Gastrocnemius medialis (tissue), 4 donors: ENCODE measurements at regions not wholly inside any gene's neighbourhood (a gene's known extent, or its start where the extent isn't known, plus 50 kb on each side); places are given as distances from the start of the nearest gene placed in this dataset.

Experiments used
- ATAC-seq, 2 donors: fragments of 150-250 bp; one replicate each; pipeline ENCODE4 v1.9.1; 2016
- DNase-seq, 2 donors: peaks; one replicate each; pipeline ENCODE4 v3.0.0-alpha.2; 2019
- H3K27ac ChIP-seq, 4 donors: fragments of 200-600 bp; sonication (generic); 1 replicate in 1 of 4; 2 replicates in 3 of 4; pipeline ENCODE4 v1.5.1; 2016 to 2018; ENCODE audit warnings: mild to moderate bottlenecking in 2 of 4, moderate library complexity in 1 of 4
- H3K27me3 ChIP-seq, 3 donors: fragments of 200-600 bp; sonication (generic) in 2 of 3; 1 replicate in 1 of 3; 2 replicates in 2 of 3; pipeline versions ENCODE4 v1.5.1 to v1.6.0; 2016 to 2019; ENCODE audit warnings: mild to moderate bottlenecking in 1 of 3, moderate library complexity in 1 of 3
- H3K36me3 ChIP-seq, 2 donors: fragments of 200-600 bp; sonication (generic) in 1 of 2; one replicate each; pipeline ENCODE4 v1.5.1; 2017 to 2018
- H3K4me1 ChIP-seq, 2 donors: fragments of 200-600 bp; sonication (generic) in 1 of 2; one replicate each; pipeline ENCODE4 v1.5.1; 2016 to 2017; ENCODE audit warnings: mild to moderate bottlenecking in 2 of 2
- H3K4me3 ChIP-seq, 4 donors: fragments of 200-600 bp; sonication (generic) in 3 of 4; 1 replicate in 1 of 4; 2 replicates in 3 of 4; pipeline ENCODE4 v1.5.1; 2016 to 2019; ENCODE audit warnings: mild to moderate bottlenecking in 2 of 4
- H3K9me3 ChIP-seq, 3 donors: fragments of 200-600 bp; sonication (generic) in 2 of 3; 1 replicate in 1 of 3; 2 replicates in 2 of 3; pipeline ENCODE4 v1.5.1; 2016 to 2019
- CTCF ChIP-seq, 5 experiments: fragments of 450-650 bp in 3 of 5; fragments of 200-600 bp in 2 of 5; sonication (generic) in 2 of 5; IDR thresholded peaks in 4 of 5; conservative IDR thresholded peaks in 1 of 5; 1 replicate in 4 of 5; 2 replicates in 1 of 5; pipeline ENCODE4 v1.5.1; 2016 to 2019; ENCODE audit warnings: antibody characterized with exemption in 5 of 5, mild to moderate bottlenecking in 3 of 5, moderate library complexity in 3 of 5
- POLR2A ChIP-seq, 2 donors: fragments of 450-650 bp; IDR thresholded peaks; one replicate each; pipeline ENCODE4 v1.6.1; 2017; ENCODE audit warnings: antibody characterized with exemption in 2 of 2, mild to moderate bottlenecking in 2 of 2, moderate library complexity in 2 of 2
- in situ Hi-C, 4 donors: fragments of 200-750 bp; cut with MboI; loops; one replicate each; pipeline versions ENCODE4 v1.15.0 to v1.8.0; 2017; ENCODE audit warnings: low sequenced_read_pairs in 4 of 4
- intact Hi-C: fragments of 100-400 bp; cut with DNase I; formaldehyde crosslinking; loops from one replicate; pipeline ENCODE4 v1.15.1; 2023; ENCODE audit warnings: low total_unique reads

GRCh38 chr2:180656455-180656847, 324.0 kb upstream of the UBE2E3 start:
- intact Hi-C loops (no loop called here), in situ Hi-C loops (no loop called here)
- Histone ChIP-seq H3K4me1 (peaks cover 7 to 10% of the 10 kb centered on the region in 2 donors), H3K27ac (no peak overlapping the region), H3K27me3 (no peaks in the 10 kb centered on the region), H3K36me3 (no peaks in the 10 kb centered on the region), H3K4me3 (no peak overlapping the region), H3K9me3 (no peaks in the 10 kb centered on the region)
- DNase-seq: no peak
- no peak for TF ChIP-seq POLR2A (IDR thresholded peaks at IDR 0.05)
- TF ChIP-seq CTCF (IDR thresholded peaks at IDR 0.05 in 4 of 5, conservative IDR thresholded peaks at IDR 0.05 in 1 of 5): no peak
- ATAC-seq: no peak

GRCh38 chr2:180655842-180656454, 324.5 kb upstream of the UBE2E3 start:
- intact Hi-C loops (no loop called here), in situ Hi-C loops (no loop called here)
- ATAC-seq: no peak
- TF ChIP-seq CTCF (IDR thresholded peaks at IDR 0.05 in 4 of 5, conservative IDR thresholded peaks at IDR 0.05 in 1 of 5): no peak
- TF ChIP-seq POLR2A (IDR thresholded peaks at IDR 0.05): no peak
- DNase-seq: no peak
- H3K4me1 ChIP-seq: peaks cover 7 to 10% of the 10 kb centered on the region in 2 donors
- no peaks in the 10 kb centered on the region for H3K36me3 ChIP-seq
- no peak overlapping the region for H3K27ac ChIP-seq
- no peaks in the 10 kb centered on the region for H3K9me3 ChIP-seq
- H3K27me3 ChIP-seq: no peaks in the 10 kb centered on the region
- no peak overlapping the region for H3K4me3 ChIP-seq

GRCh38 chr2:180655393-180655792, 325.0 kb upstream of the UBE2E3 start:
- no peaks in the 10 kb centered on the region for H3K9me3 ChIP-seq
- no peak overlapping the region for H3K4me3 ChIP-seq
- peaks cover 7 to 10% of the 10 kb centered on the region in 2 donors for H3K4me1 ChIP-seq
- H3K27me3 ChIP-seq: no peaks in the 10 kb centered on the region
- no peak overlapping the region for H3K27ac ChIP-seq
- intact Hi-C loops (no loop called here), in situ Hi-C loops (no loop called here)
- DNase-seq: no peak
- TF ChIP-seq POLR2A (IDR thresholded peaks at IDR 0.05) (no peak), CTCF (IDR thresholded peaks at IDR 0.05 in 4 of 5, conservative IDR thresholded peaks at IDR 0.05 in 1 of 5) (no peak)
- no peaks in the 10 kb centered on the region for H3K36me3 ChIP-seq
- ATAC-seq: no peak

- DNase-seq: no peak
- no peak for ATAC-seq
- no peak overlapping the region for H3K27ac ChIP-seq
- intact Hi-C loops: no loop called here
- in situ Hi-C loops: no loop called here
- H3K36me3 ChIP-seq: no peaks in the 10 kb centered on the region
- TF ChIP-seq CTCF (IDR thresholded peaks at IDR 0.05 in 4 of 5, conservative IDR thresholded peaks at IDR 0.05 in 1 of 5) (no peak), POLR2A (IDR thresholded peaks at IDR 0.05) (no peak)
- no peaks in the 10 kb centered on the region for H3K9me3 ChIP-seq
- no peak overlapping the region for H3K4me3 ChIP-seq
- peaks cover 7 to 10% of the 10 kb centered on the region in 2 donors for H3K4me1 ChIP-seq
- H3K27me3 ChIP-seq: no peaks in the 10 kb centered on the region
Observed at GRCh38 chr2:180653481-180653880, 326.9 kb upstream of the UBE2E3 start.

GRCh38 chr2:180652794-180653193, 327.6 kb upstream of the UBE2E3 start:
- Histone ChIP-seq H3K36me3 (no peaks in the 10 kb centered on the region), H3K4me1 (peaks cover 7 to 10% of the 10 kb centered on the region in 2 donors), H3K4me3 (no peak overlapping the region), H3K9me3 (no peaks in the 10 kb centered on the region), H3K27ac (no peak overlapping the region), H3K27me3 (no peaks in the 10 kb centered on the region)
- TF ChIP-seq POLR2A (IDR thresholded peaks at IDR 0.05): no peak
- TF ChIP-seq CTCF (IDR thresholded peaks at IDR 0.05 in 4 of 5, conservative IDR thresholded peaks at IDR 0.05 in 1 of 5): no peak
- DNase-seq: no peak
- intact Hi-C loops: no loop called here
- ATAC-seq: no peak
- in situ Hi-C loops: no loop called here
